GM10266 (cell line): ENCODE measurements at regions not wholly inside any gene's neighbourhood (a gene's known extent, or its start where the extent isn't known, plus 50 kb on each side); places are given as distances from the start of the nearest gene placed in this dataset.

Source experiments
- DNase-seq: peaks from one replicate; pipeline ENCODE4 v3.0.0; 2012; ENCODE audit errors: extremely low spot score
- TF ChIP-seq, protein P1 (sequence below): IDR thresholded peaks from 2 replicates; pipeline ENCODE4 v1.5.1; 2012; ENCODE audit warnings: mild to moderate bottlenecking, low read depth; ENCODE audit not compliant: control insufficient read depth, insufficient read depth; ENCODE audit errors: missing control alignments

DNA sequence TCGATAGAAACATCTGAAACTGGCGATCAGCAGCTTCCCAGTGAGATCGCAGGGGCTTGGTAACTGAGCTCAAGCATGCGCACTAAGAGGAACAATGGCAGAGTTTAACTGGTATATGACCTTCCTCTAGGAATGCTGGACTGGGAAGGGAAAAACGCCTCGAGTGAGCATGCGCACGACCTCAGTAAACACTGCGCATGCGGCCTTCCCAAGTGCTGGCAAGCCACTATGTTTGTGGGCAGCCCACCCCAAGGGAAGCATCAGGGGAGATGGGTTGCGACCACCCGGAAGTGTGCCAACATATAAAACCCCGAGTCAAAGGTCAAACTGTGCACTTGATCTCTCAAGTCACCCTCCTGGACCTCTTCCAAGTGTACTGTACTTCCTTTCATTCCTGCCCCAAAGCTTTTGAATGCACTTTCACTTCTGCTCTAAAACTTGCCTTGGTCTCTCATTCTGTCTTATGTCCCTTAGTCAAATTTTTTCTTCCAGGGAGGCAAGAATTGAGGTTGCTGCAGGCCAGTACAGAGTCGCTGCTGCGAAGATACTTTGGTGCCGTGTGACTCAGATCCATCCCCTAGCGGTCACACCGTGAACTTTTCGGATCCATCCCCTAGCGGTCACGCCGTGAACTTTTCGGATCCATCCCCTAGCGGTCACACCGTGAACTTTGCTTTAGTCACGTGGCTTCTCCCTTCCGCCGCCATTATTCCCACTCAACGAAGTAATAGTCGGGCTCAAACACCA, 243.3 kb downstream of the FAM43A start:
- no peak for DNase-seq
- TF ChIP-seq, protein P1, sequence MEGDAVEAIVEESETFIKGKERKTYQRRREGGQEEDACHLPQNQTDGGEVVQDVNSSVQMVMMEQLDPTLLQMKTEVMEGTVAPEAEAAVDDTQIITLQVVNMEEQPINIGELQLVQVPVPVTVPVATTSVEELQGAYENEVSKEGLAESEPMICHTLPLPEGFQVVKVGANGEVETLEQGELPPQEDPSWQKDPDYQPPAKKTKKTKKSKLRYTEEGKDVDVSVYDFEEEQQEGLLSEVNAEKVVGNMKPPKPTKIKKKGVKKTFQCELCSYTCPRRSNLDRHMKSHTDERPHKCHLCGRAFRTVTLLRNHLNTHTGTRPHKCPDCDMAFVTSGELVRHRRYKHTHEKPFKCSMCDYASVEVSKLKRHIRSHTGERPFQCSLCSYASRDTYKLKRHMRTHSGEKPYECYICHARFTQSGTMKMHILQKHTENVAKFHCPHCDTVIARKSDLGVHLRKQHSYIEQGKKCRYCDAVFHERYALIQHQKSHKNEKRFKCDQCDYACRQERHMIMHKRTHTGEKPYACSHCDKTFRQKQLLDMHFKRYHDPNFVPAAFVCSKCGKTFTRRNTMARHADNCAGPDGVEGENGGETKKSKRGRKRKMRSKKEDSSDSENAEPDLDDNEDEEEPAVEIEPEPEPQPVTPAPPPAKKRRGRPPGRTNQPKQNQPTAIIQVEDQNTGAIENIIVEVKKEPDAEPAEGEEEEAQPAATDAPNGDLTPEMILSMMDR, result no peak

DNA sequence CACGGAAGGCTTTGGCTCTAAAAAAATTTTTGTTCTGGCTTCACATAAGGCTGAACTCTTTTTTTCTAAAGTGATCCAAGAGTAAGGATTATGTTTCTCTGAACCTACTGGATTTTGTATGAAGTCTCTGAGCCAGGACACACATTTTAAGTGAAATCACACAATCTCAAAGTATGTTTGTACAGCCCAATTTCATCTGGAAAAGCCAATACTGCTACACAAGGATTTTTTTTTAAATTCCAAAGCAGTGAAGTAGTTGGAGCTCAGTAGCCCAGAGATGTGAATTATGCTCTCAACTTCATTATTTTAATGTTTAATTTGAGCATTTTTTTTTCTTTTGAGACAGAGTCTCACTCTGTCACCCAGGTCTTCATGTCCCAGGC, 243.9 kb downstream of the FAM43A start:
- DNase-seq, result no peak
- TF ChIP-seq, protein P1, result no peak

DNA sequence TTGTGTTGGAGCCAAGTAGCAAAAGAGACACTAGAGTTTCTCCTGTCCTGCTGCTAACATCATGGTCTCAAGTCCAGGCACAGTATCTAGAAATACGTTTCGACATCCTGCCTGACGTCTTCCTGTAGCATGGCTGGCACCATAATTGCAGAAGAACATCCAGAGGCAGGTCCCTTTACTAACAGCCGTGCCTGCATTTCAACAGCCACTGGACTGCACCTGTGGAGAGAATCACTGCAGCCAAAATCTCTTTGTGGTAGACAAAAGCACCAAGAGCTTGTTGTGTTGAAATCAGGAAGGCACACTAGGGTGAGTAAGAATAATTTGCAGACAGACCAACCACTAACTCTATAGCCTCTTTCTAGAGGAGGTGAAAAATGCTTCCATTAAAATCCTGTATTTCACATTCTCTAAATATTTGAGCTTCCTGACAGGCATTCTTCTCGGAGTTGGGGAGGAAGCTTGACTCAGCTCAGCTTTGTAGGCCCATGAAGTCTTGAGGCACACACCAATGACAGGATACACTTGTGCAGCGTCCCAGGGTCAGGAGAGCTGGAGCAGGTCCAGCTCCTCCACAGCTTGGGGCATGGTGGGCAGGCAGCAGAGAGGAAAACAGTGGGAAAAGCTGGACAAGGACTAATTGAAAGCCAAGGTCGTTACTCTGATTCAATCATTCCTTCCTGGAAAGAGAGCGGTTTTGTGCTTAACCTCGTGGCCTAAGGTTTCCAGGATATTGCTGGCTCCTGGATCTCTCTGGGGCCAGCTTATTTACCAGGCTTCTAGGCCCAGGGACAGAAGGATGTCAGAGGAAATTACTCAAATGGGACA, 244.9 kb downstream of the FAM43A start:
- DNase-seq, result no peak
- TF ChIP-seq, protein P1, result no peak

DNA sequence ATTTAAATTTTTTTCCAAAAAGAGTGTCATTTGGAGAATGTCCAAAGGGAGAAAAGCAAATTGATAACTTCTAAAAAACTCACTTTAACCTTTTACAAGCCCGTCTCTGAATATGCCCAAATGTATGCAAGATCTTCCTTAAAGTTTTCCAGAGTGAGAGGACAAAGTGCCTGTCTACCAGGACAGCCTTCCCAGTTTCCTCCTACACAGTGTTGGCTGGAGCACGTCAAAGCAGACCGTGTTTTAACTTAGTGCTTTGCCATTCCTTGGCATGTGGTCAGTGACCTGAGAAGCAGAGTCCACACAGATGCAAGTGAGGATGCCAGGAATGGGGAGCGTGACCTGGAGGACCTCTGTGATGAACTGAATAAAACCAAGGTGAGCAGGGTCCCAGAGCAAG, 245.7 kb downstream of the FAM43A start:
- TF ChIP-seq, protein P1, result no peak
- no peak for DNase-seq

DNA sequence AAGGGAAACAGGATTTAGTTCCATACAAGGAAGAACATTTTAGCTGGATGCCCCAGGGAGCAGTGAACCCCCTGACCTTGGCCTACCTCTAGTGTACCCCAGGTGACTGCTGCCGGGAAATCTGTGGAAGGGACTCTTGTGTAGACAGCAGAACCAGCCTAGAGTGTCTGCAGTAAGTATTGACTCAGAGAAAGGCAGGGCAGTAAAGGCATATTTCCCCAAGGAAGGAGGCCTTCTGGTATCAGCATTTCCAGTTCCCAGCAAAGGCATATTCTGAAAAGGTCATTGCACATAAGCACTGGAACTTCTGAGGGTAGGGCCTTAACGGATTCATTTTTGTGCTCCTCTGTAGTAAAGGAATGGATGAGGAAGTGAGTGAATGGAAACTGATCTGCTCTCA, 246.2 kb downstream of the FAM43A start:
- TF ChIP-seq, protein P1, result no peak
- DNase-seq, result no peak

DNA sequence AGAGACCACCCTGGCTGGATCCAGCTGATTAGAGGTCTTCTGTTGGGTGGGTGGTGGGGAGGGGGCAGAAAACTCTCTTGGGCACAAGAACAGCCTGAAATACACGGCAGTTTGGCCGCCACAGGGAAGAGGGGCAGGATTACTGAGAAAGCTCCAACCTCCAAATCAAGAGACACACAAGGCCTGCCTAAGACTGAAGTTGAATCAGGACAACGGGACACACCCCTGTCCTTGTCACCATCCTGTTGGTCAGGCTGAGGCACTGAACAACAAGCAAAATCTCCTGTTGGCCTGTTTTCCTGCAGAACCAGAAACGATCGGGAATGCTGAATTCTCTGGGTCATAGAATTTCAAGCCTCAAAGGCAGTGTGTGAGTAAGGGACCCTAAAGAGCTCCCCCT, 247.8 kb downstream of the FAM43A start:
- TF ChIP-seq, protein P1, result no peak
- no peak for DNase-seq

DNA sequence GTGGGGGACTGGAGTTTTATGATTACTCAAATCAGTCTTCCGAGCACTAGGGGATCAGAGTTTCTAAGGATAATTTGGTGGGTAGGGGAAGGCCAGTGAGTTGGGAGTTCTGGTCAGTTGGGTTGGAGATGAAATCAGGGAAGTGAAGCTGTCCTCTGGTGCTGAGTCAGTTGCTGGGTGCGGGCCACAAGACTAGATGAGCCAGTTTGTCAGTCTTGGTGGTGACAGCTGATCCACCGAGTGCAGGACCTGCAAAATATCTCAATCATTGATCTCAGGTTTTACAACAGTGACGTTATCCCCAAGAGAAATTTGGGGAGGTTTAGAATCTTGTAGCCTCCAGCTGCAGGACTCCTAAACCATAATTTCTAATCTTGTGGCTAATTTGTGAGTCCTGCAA, 249.4 kb downstream of the FAM43A start:
- TF ChIP-seq, protein P1, result no peak
- no peak for DNase-seq
